GM18867 (cell line): ENCODE measurements at regions not wholly inside any gene's neighbourhood (a gene's known extent, or its start where the extent isn't known, plus 50 kb on each side); places are given as distances from the start of the nearest gene placed in this dataset.

Experiments
- ATAC-seq: cut with Tn5 transposase; IDR thresholded peaks from one replicate; pipeline ENCODE4 v1.9.1; 2021; ENCODE audit warnings: mild to moderate bottlenecking, moderate library complexity; ENCODE audit not compliant: unreplicated experiment

DNA sequence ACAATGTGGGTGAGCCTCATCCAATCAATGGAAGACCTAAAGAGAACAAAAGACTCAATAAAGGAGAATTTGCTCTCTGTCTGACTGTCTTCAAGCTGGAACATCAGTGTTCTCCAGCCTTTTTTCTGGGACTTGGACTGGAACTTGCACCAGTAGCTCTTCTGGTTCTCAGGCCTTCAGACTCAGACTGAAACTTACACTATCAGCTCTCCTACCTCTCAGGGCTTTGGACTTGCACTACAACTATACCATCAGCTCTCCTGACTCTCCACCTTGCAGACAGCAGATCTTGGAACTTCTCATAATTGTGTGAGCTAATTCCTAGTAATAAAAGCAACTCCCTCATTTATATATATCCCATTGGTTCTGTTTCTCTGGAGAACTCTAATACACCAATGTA lies 185.9 kb downstream of the SMIM20 start:
- ATAC-seq, result no peak

DNA sequence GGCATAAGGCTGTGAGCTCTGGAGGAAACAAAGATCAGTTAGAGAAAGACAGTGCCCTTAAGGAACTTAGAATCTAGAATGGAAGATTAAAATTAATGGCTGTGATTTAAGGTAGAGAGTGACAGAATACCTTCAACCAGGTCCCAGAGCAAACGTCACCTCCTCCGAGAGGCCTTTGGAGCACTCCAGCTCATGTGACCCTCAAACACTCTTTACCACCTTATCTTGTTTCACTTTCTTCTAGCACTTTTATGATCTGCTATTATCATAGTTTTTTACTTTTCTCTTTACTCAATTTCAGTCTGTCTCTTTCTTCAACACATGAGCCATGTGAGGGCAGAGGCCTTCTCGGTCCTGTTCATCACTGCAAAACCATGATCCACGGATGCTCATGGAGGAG lies 187.0 kb downstream of the SMIM20 start:
- no peak for ATAC-seq

DNA sequence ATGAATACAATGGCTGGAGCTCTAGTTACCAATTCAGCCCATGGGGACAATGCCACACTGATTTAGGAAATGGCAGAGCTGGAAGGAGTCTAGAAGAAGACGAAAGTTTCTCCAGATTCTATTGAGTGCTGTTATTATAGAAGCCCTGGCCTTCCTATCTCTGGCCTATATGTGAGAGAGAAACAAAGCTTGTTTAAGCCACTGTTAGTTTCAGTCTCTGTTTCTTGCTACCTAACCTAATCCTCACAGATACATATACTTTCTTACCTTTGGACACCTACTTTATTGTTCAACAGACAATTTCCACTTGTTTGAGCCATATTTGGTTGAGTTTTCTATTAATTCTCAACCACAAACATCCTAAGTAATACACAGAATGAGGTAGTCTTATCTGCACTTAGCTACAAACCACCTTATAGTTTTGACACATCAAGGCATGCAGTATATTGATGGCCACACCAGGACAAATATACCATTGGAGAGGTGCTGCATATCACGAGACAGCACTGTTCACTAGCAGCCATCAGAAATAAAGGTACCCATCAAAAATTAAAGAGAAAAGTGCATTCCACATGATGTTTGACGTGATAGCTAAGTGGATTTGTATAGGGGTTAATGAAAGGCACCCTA lies 190.2 kb downstream of the SMIM20 start:
- ATAC-seq, result peak; percentile 95

DNA sequence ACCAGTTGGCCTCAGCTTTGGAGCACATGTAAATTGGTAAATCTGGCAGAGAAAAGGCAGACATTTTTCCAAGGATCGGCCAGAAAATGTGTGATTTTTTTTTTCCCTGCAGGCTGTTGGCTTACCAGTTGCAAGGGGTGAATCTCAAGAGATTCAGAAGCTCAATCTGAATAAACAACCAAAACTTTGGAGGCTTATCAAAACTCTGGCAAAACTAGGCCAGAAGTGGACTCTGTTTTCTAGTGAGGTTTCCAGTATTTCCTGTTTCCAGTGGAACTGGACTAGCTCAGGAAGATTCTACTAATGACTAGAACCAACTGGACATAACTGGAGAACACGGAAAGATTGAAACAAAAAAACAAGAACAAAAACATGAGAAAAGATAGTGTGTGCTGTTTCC lies 191.3 kb downstream of the SMIM20 start:
- no peak for ATAC-seq

DNA sequence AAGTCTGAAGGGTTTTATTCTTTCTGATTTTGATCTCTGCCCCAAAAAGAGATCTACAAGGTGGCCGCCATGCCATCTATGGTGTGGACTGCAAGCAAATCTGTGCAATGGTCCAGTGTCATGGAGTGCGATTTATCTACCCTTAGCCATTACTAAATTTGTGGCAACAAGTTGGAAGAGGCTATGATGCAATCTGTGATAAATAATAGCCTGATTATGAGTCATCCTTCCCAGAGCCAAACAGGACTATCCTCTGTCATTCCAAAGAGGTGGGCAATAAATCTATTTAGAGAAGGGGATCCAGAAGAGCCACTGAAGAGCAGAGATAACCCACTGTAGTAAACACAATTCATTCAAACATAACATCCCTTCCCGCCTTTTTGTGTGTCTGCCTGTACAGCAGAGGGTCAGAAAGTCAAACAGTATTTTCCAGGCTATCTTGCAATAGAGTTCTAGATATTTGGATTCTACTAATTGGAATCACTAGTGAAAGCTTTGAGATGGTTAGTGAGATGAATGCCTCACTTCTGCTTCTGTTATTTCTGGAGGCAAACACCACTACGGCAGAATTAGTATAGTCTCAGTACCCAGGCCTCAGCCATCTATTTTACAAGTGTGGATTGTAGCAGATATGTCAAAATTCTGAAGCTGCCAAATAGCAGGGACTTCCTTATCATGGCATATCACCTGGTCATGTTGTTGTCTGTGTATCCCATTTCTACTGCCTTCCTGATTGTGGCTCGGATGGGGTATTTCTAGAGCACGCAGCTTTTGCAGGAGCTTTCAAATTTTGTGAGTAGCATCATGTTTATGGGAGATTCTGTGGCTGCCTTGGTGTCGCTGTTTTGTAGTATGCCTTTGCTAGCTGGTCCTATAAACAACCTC lies 192.0 kb downstream of the SMIM20 start:
- ATAC-seq, result no peak

DNA sequence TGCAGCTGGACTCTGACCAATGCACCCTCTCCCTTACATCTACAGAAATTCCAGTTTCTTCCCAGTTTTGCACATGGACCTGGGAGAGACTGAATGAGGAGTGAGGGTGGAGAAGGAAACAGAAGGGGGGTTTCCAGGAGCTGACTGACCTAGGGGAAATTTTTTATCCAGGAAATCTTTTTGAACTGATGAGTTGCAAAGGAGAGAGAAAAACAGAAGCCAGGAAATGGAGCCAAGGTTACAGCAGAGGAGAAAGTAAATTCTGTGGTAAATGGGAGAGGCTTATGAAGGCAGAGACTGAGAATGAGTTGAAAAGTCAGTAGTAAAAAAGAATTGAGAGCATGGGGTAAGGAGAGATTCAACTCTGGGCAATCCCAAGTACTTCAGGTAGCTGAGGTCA lies 192.8 kb downstream of the SMIM20 start:
- ATAC-seq, result no peak

DNA sequence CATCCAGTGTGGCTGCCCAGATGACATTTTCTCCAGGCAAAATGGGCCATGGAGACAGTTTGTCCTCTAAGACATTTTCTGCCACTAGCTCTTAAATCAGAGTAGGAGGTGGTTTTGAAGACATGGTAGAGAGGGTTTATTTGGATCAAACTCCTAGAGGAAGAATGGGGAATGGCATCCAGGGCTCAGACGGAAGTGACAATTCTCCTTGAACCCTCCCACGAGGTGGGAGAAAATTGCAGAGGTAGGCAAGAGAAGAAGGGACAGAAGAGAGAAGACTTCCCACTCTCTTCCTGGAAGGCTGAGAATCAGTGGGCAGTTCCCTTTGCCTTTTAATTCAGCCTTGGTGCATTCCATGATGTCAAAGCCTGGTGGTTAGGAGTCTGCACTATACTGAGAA lies 194.0 kb downstream of the SMIM20 start:
- ATAC-seq, result no peak

DNA sequence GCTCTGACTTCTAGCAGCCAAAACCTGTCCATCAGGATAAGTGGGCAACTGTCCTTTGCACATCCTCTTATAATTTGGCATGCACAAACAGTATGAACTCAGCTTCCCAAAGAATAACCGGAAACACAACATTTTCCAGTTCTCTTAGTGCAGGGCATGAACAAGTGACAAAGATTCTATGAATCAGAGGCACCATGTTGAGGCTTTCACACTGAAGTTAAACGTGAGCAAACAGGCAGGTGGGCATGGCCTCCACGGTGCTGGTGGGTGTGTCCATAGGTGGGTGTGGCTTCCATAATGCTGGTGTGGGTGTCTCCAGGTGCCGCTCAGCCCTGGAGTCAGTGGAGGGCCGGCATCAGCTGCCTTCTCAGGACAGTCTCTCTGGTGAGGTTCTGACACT lies 196.5 kb downstream of the SMIM20 start:
- no peak for ATAC-seq

DNA sequence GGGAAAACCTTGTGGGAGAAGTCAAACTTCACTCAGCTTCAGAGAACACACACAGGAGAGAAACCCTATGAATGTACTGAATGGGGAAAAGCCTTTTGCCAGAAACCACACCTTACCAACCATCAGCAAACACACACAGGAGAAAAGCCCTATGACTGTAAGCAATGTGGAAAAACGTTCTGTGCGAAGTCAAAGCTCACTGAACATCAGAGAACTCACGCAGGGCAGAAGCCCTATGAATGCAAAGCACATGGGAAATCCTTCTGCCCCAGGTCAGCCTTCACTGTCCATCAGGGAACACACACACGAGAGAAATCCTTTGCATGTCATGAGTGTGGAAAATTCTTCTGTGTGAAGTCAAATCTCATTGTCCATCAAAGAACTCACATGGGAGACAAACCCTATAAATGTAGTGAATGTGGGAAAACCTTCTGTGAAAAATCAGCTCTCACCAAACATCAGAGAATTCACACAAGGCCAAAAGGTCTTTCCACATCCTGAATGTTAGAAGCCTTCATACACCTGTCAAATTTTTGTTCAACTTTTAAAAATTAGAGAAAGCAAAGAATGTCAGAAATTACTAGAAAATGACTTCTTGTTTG lies 199.4 kb downstream of the SMIM20 start:
- ATAC-seq, result no peak

DNA sequence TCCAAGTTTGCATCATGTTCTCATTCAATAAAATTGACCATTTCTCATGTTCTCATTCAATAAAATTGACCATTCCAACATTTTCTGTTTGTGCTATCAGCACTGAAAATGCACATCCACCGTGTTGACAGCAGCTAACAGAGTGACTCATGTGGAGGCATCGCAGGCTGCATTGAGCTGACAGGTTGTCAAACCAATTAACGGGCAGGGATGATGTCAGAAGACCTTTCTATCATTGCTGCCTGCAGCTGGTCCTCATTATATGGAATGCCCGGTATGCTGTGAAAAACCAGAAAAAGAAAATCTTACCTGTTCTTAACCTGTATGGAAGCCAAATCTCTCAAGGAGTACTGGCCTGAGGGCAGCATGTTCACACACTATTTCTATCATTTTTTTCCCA lies 202.0 kb downstream of the SMIM20 start:
- no peak for ATAC-seq

DNA sequence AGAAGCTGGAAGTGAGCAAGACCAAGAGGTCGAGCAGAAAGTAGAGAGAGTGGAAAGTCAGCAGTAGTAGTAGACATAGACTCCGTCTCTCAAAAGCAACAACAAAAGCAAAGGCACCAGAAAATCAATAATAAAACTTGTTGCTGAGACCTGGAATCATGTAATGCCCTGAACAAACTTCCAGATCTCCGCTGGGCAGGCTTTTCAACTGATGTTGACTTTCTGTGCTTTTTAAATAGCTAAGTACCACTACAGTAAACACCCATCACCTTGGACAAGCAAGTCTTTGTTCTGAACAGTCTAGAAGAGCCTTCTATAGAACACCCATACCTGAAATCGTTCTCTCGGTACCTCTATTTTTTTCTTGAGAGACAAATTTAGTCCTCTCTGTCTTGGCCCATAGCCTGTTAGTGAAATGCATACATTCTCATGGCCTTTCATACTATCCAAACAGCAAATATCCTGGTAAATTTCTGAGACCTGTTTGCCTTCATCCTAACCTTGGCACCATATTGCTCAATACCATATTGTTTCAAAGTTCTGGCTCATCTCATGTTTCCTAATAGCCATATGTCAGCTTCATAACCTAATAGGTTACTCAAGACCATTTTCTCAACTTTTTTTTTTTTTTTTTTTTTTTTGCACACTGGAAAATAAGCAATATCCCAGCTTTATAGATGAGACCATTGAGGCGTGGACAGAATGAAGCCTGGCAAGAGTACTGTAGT lies 200.6 kb upstream of the RBPJ start:
- ATAC-seq, result no peak

DNA sequence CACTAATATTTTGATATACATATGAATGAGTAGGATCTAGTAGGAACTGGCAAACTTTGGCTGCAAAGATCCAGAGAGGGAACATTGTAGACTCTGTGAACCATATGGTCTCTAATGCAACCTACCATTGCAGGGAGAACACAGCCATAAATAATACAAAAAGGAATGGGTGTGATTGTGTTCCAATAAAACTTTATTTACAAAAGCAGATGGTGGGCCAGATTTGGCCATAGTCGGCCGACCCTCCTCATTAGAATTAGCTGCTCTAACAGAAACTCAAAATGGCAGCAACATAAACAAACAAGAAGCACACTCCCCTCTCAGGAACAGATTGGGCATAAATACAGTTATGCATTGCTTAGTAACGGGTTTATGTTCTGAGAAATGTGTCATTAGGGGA lies 198.1 kb upstream of the RBPJ start:
- no peak for ATAC-seq

DNA sequence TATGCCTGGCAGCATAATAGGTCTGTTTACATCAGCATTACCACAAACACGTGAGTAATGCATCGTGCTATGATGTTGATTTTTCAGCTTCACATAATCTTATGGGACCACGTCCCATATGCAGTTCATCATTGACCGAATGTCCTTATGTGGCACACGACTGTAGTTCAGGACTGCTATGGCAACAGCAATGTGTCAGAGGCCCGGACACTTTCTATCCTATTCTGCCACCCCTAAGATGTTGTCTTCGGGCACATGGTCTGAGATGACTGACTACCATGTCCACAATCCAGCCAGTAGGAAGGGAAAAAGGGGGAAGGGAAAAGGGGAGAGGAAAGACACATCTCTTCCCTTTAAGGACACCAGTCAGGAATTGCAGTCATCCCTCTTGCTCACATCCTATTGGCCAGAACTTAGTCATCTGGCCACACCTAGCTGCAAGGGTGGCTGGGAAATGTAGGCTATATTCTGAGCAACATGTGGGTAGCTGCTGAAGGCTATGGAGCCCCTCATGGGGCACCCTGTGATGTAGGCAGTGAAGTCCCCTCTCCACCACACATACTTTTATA lies 196.0 kb upstream of the RBPJ start:
- no peak for ATAC-seq

DNA sequence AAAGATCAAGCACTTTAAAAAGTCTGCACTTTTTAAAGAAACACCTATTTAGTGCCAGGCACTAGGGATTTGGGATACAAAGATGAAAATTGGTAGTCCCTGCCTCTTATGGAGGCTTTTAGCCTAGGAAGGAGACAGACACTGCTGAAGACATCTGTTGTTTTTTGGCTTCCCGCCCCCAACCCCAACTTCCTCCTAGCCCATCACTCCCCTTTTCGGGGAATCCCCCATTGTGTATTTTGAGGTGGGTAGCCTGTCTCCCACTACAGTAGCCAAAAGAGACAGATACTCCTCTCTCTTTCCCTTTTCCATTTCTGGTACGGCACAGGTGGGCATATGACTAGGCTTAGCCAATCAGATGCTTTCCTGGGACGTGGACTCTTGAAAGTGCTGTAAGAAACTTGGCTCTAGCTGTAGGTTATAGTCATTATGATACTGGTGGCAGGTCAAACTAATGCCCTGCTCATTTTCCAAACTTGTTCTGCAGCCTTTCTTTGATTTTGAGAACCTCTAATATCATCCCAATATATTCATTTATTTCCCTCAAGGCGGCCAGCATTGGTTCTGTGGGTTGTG lies 194.6 kb upstream of the RBPJ start:
- ATAC-seq, result no peak

DNA sequence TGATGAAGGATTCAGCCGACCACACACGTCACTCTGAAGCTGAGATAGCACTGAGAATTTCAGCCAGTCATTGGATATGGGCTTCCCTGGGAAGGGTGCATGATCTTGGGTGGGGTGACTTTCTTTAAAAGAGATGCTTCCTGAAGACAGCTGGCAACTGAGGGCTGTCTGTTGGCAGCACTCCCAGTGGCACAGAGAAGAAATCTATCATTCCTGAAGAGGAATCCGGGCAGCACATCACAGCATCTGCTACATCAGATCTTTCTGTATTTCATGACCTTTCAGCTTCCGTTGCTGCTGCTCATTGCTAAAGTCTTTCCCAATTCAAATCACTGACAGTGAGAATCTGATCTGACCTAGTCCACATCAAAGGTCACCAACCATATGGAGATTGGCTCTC lies 193.8 kb upstream of the RBPJ start:
- ATAC-seq, result no peak

DNA sequence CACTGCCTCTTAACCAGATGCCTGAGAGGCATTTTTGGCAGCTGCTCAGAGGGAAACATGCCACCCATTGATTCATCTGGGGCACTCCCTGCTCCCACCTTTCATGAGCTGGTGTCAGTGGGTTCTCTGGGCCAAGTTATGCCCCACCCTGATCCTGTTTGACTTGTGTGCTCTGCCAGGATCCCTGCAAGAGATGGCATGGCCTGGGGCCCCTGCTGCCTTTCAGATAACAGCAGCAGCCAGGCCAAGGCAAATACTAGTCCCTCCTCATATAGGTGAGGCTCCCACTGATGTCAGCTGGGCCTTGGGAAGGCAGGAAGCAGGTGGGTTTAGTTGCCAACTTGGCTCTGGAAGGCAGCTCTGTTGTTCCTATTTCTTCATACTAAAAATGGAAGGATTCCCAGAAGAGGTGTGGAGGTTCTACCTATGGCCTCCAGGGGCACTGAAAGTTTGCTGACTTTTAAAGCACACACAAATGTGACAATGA lies 192.9 kb upstream of the RBPJ start:
- no peak for ATAC-seq

DNA sequence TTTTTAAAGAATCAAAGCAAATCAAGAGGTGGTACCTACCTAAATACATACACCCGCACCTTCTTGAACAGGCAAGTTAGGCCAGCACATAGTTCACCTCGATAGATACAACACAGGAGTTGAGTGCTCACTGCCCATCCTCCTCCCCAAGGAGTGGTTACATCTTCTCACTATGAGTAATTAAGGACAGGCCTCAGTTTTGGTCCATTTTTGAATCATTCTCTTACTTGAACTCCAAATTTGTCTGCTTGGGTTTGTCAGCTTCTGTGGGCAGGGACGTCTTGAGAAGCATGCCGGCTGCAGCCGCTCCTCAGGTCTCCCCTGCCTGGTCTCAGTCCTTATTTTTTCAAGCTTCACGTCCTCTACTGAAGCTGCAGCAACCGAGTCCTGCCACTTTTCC lies 190.6 kb upstream of the RBPJ start:
- ATAC-seq, result peak; percentile 74

DNA sequence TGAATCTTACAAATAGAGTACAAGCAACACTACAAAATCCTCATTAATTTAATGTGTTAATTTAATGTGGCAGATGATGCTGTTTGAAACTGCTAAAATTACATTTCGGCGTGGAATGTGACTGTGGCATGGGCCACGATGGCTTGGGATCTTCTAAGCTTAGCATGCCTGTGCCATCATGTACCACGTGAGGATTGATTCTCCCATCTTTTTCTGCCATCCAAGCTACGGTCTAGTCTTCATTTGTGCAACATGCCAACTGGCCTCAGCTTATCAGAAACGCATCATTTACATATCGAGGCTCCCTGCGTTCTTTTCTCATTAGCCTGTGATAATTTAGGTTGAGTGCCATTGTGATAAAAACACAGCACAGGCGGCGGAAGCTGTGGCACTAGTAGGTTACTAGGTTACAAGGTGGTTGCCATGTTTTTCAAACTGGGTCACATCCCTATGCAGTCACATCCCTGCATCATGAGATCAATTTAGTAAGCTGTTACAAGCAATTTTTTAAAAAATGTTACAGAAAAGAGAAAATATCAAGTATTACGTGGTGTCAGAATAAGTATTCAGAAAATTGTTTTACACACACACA lies 189.9 kb upstream of the RBPJ start:
- no peak for ATAC-seq

DNA sequence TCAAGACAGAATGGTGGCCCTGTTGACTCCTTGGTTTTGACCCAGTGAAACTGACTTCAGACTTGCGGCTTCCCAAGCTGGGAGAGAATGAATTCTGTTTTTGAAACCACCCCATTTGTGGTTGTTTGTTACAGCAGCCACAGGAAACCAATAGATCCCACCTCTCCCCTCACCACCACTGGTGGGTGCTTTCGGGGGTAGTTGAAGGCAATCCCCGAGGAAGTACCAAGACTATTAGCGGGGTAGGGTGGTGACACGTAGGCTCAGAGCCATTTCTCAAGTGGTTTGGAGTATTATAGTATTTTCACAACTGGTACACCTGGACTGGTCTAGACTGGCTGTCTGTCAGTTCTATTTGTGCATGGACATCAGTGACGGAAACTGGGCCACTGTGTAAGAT lies 189.1 kb upstream of the RBPJ start:
- peak; percentile 62 for ATAC-seq

DNA sequence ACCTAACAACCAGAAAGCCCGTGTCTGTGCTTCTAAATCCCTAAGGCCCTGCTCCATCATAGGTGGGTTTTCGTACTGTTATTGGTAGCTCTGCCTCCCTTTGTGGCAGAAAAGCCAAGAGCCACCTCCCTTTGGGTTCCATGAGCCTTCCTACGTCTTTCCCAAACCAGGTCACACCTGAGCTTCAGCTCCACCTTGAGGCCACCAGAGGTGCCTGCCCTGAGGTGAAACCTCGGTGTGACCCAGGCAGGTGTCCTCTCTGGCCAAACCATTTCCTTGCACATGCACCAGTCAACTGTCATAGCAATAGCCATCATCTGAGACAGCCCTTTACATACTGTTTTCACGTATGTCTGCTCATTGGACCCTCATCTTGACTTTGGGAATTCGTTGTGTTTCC lies 188.0 kb upstream of the RBPJ start:
- ATAC-seq, result no peak
